H1 (cell line): ENCODE measurements at regions not wholly inside any gene's neighbourhood (a gene's known extent, or its start where the extent isn't known, plus 50 kb on each side); places are given as distances from the start of the nearest gene placed in this dataset.

Experiments
- CTCF ChIA-PET: fragments of 300-600 bp; sonication (Branson Sonifier 250); formaldehyde crosslinking; loops from one replicate; lab custom pipeline; 2021; ENCODE audit not compliant: partially characterized antibody; lab: Charles Lee
- POLR2A ChIA-PET: fragments of 300-600 bp; sonication (Branson Sonifier 250); formaldehyde crosslinking; loops from one replicate; lab custom pipeline; 2021; ENCODE audit warnings: inconsistent platforms; ENCODE audit not compliant: partially characterized antibody; lab: Charles Lee
- DNase-seq, 2 experiments: peaks; one replicate each; pipeline versions ENCODE4 v3.0.0 to v3.0.0-alpha.2; 2010 to 2022; ENCODE audit warnings: low spot score in 2 of 2, low read depth in 1 of 2, mixed read lengths in 1 of 2
- FAIRE-seq: peaks from 2 replicates; lab custom pipeline; 2011; peaks lifted over from hg19 to GRCh38; lab: Jason Lieb, UNC
- H2AFZ ChIP-seq: 2 replicates; pipeline ENCODE4 v1.8.1; 2012; ENCODE audit warnings: low read length, inconsistent platforms
- H2AK5ac ChIP-seq: 2 replicates; pipeline ENCODE4 v1.6.1; 2013; ENCODE audit warnings: low read depth, low read length
- H2BK120ac ChIP-seq: replicated peaks from 2 replicates; pipeline ENCODE3; 2013; ENCODE audit warnings: low read depth, low read length, inconsistent platforms
- H2BK12ac ChIP-seq: 2 replicates; pipeline ENCODE4 v1.6.1; 2013; ENCODE audit warnings: low read depth, low read length
- H2BK15ac ChIP-seq: 2 replicates; pipeline ENCODE4 v1.6.1; 2013; ENCODE audit warnings: low read length
- H2BK20ac ChIP-seq: 2 replicates; pipeline ENCODE4 v1.6.1; 2013; ENCODE audit warnings: low read length
- H2BK5ac ChIP-seq: 2 replicates; pipeline ENCODE4 v1.6.1; 2013; ENCODE audit warnings: low read depth, low read length
- H3K14ac ChIP-seq: 2 replicates; pipeline ENCODE4 v1.6.1; 2013; ENCODE audit warnings: inconsistent platforms; ENCODE audit not compliant: insufficient read length
- H3K18ac ChIP-seq: 2 replicates; pipeline ENCODE4 v1.6.1; 2013; ENCODE audit warnings: low read length; ENCODE audit errors: extremely low read depth
- H3K23ac ChIP-seq: 2 replicates; pipeline ENCODE4 v1.6.1; 2013; ENCODE audit warnings: inconsistent platforms; ENCODE audit not compliant: insufficient read length
- H3K23me2 ChIP-seq: 2 replicates; pipeline ENCODE4 v1.6.1; 2013; ENCODE audit warnings: low read depth, low read length
- H3K27ac ChIP-seq: 2 replicates; pipeline ENCODE4 v1.6.1; 2011; ENCODE audit warnings: low read depth, low read length, inconsistent platforms
- H3K27me3 ChIP-seq, 4 experiments: replicated peaks in 1 of 4; 1 replicate in 1 of 4; 2 replicates in 3 of 4; pipeline versions ENCODE4 v1.6.1 to v1.8.1; 2011 to 2013; ENCODE audit warnings: low read length in 3 of 4, mild to moderate bottlenecking in 3 of 4, inconsistent platforms in 2 of 4, mixed read lengths in 2 of 4, moderate library complexity in 1 of 4; ENCODE audit not compliant: control insufficient read depth in 3 of 4, insufficient read depth in 3 of 4; ENCODE audit errors: extremely low read depth in 1 of 4
- H3K36me3 ChIP-seq, 4 experiments: 2 replicates each; pipeline versions ENCODE4 v1.6.1 to v1.8.1; 2011 to 2013; ENCODE audit warnings: mild to moderate bottlenecking in 4 of 4, low read length in 3 of 4, moderate library complexity in 2 of 4, control low read depth in 1 of 4, inconsistent platforms in 1 of 4; ENCODE audit not compliant: insufficient read depth in 4 of 4, control insufficient read depth in 2 of 4
- H3K4ac ChIP-seq: replicated peaks from 2 replicates; pipeline ENCODE3; 2013; ENCODE audit warnings: low read length, low read depth, mixed read lengths, inconsistent platforms; ENCODE audit not compliant: insufficient read length
- H3K4me1 ChIP-seq, 4 experiments: replicated peaks in 1 of 4; 1 replicate in 1 of 4; 2 replicates in 3 of 4; pipeline versions ENCODE4 v1.6.1 to v1.8.1; 2011 to 2013; ENCODE audit warnings: low read length in 3 of 4, inconsistent platforms in 2 of 4, mixed read lengths in 1 of 4; ENCODE audit not compliant: insufficient read depth in 4 of 4, control insufficient read depth in 3 of 4
- H3K4me2 ChIP-seq, 2 experiments: 2 replicates each; pipeline versions ENCODE4 v1.6.1 to v1.8.1; 2011 to 2013; ENCODE audit warnings: low read depth in 2 of 2, low read length in 2 of 2, control low read depth in 1 of 2, inconsistent platforms in 1 of 2, mild to moderate bottlenecking in 1 of 2; ENCODE audit not compliant: insufficient read depth in 1 of 2
- H3K4me3 ChIP-seq, 4 experiments: fragments of 200-600, 300-600 bp in 1 of 4; sonication (generic), shearing (Covaris generic), sonication (Bioruptor Twin) in 1 of 4; 2 replicates each; pipeline versions ENCODE4 v1.5.1 to v1.8.1; 2011 to 2016; ENCODE audit warnings: low read length in 4 of 4, low read depth in 3 of 4, control low read depth in 2 of 4, inconsistent platforms in 2 of 4, mild to moderate bottlenecking in 2 of 4, mixed read lengths in 1 of 4, moderate library complexity in 1 of 4; ENCODE audit not compliant: insufficient read depth in 2 of 4; ENCODE audit errors: extremely low read depth in 1 of 4
- H3K56ac ChIP-seq: replicated peaks from 2 replicates; pipeline ENCODE3; 2013; ENCODE audit warnings: low read depth, mild to moderate bottlenecking, mixed read lengths, low read length, inconsistent platforms; ENCODE audit not compliant: insufficient read length
- H3K79me1 ChIP-seq: 2 replicates; pipeline ENCODE4 v1.6.1; 2013; ENCODE audit warnings: low read depth, low read length, control low read depth
- H3K79me2 ChIP-seq, 2 experiments: 2 replicates each; pipeline versions ENCODE4 v1.6.1 to v1.8.1; 2012 to 2013; ENCODE audit warnings: low read length in 2 of 2, mild to moderate bottlenecking in 2 of 2, inconsistent platforms in 1 of 2; ENCODE audit not compliant: insufficient read depth in 2 of 2, control insufficient read depth in 1 of 2
- H3K9ac ChIP-seq, 4 experiments: replicated peaks in 1 of 4; 1 replicate in 1 of 4; 2 replicates in 3 of 4; pipeline versions ENCODE4 v1.6.1 to v1.8.1; 2011 to 2013; ENCODE audit warnings: low read depth in 3 of 4, low read length in 3 of 4, control low read depth in 2 of 4, mild to moderate bottlenecking in 2 of 4, moderate library complexity in 2 of 4, inconsistent platforms in 1 of 4; ENCODE audit errors: extremely low read depth in 1 of 4
- H3K9me3 ChIP-seq, 2 experiments: 2 replicates each; pipeline versions ENCODE4 v1.6.1 to v1.8.1; 2012 to 2013; ENCODE audit warnings: mild to moderate bottlenecking in 2 of 2, moderate library complexity in 2 of 2, control low read depth in 1 of 2, inconsistent platforms in 1 of 2, low read depth in 1 of 2, low read length in 1 of 2, mixed read lengths in 1 of 2; ENCODE audit not compliant: insufficient read depth in 2 of 2
- H4K20me1 ChIP-seq, 2 experiments: replicated peaks in 1 of 2; 2 replicates each; pipeline versions ENCODE3 to v1.8.1; 2011 to 2013; ENCODE audit warnings: inconsistent platforms in 2 of 2, low read length in 2 of 2, mild to moderate bottlenecking in 1 of 2; ENCODE audit not compliant: insufficient read depth in 2 of 2, control insufficient read depth in 1 of 2
- H4K5ac ChIP-seq: 2 replicates; pipeline ENCODE4 v1.6.1; 2013; ENCODE audit warnings: low read length, low read depth, mixed read lengths, inconsistent platforms; ENCODE audit not compliant: insufficient read length
- H4K8ac ChIP-seq: 2 replicates; pipeline ENCODE4 v1.8.0; 2013; ENCODE audit warnings: mild to moderate bottlenecking, moderate library complexity, low read length, inconsistent platforms; ENCODE audit not compliant: insufficient read depth; ENCODE audit errors: extremely low read depth
- H4K91ac ChIP-seq: replicated peaks from 2 replicates; pipeline ENCODE3; 2013; ENCODE audit warnings: low read length, mixed read lengths, inconsistent platforms; ENCODE audit not compliant: insufficient read length
- ASH2L ChIP-seq: fragments of 200-600, 300-600 bp; sonication (generic); IDR thresholded peaks from one replicate; pipeline ENCODE4 v1.7.1; 2017; ENCODE audit warnings: low read length
- EGR1 ChIP-seq: IDR thresholded peaks from 2 replicates; pipeline ENCODE4 v1.6.1; 2011; ENCODE audit warnings: low read depth, low read length, borderline replicate concordance
- EP300 ChIP-seq, 2 experiments: IDR thresholded peaks; 1 replicate in 1 of 2; 2 replicates in 1 of 2; pipeline ENCODE4 v1.6.1; 2011 to 2012; ENCODE audit warnings: low read depth in 2 of 2, low read length in 2 of 2, mild to moderate bottlenecking in 2 of 2, borderline replicate concordance in 1 of 2, inconsistent platforms in 1 of 2, moderate library complexity in 1 of 2
- EZH2 ChIP-seq: fragments of 200-600 bp; sonication (generic); IDR thresholded peaks from 2 replicates; pipeline ENCODE4 v1.7.1; 2012; ENCODE audit warnings: low read depth, mild to moderate bottlenecking, moderate library complexity, low read length, inconsistent platforms; ENCODE audit not compliant: severe bottlenecking
- FOSL1 ChIP-seq: IDR thresholded peaks from 2 replicates; pipeline ENCODE4 v1.6.1; 2011; ENCODE audit warnings: mild to moderate bottlenecking, low read depth, low read length, moderate library complexity; ENCODE audit not compliant: insufficient read depth
- GTF2F1 ChIP-seq: IDR thresholded peaks from 2 replicates; pipeline ENCODE4 v1.6.1; 2012; ENCODE audit warnings: low read depth, low read length, improper control_type of control experiment, borderline replicate concordance
- MAX ChIP-seq: IDR thresholded peaks from 2 replicates; pipeline ENCODE4 v1.6.1; 2012; ENCODE audit warnings: inconsistent platforms
- NANOG ChIP-seq: IDR thresholded peaks from 2 replicates; pipeline ENCODE4 v1.6.1; 2011; ENCODE audit warnings: low read length, low read depth, mild to moderate bottlenecking, inconsistent platforms; ENCODE audit not compliant: insufficient read depth, poor library complexity, severe bottlenecking
- SIRT6 ChIP-seq: IDR thresholded peaks from one replicate; pipeline ENCODE4 v1.7.1; 2012; ENCODE audit warnings: low read length, inconsistent platforms
- SP4 ChIP-seq: IDR thresholded peaks from 2 replicates; pipeline ENCODE4 v1.6.1; 2012; ENCODE audit warnings: low read length, inconsistent platforms
- SRF ChIP-seq: IDR thresholded peaks from 2 replicates; pipeline ENCODE4 v1.6.1; 2011; ENCODE audit warnings: mild to moderate bottlenecking, low read depth, low read length, moderate library complexity
- TAF1 ChIP-seq: IDR thresholded peaks from 2 replicates; pipeline ENCODE4 v1.6.1; 2011; ENCODE audit warnings: mild to moderate bottlenecking, low read depth, low read length
- TCF12 ChIP-seq: IDR thresholded peaks from 2 replicates; pipeline ENCODE4 v1.6.1; 2011; ENCODE audit warnings: low read depth, mild to moderate bottlenecking, low read length
- USF2 ChIP-seq: IDR thresholded peaks from 2 replicates; pipeline ENCODE4 v1.6.1; 2011; ENCODE audit warnings: low read length, improper control_type of control experiment
- WGBS, 2 experiments: shearing (Covaris generic) in 1 of 2; methylation state at CpG; one replicate each; pipeline versions ENCODE4 v1.1.6 to v1.1.7; 2013 to 2015; ENCODE audit warnings: low lambda C conversion rate in 2 of 2, mixed read lengths in 2 of 2, inconsistent platforms in 1 of 2, low coverage in 1 of 2, missing lambda C conversion rate in 1 of 2; ENCODE audit not compliant: insufficient replicate concordance in 2 of 2, insufficient coverage in 1 of 2, insufficient read length in 1 of 2; ENCODE audit errors: extremely low coverage in 1 of 2, missing lambda C conversion rate in 1 of 2; 5-methylcytosine and 5-hydroxymethylcytosine counted together

GRCh38 chr2:201955231-201955630, 78.4 kb upstream of the FZD7 start:
- POLR2A ChIA-PET, result interaction anchor here (0.9 to 14.0 kb wide), 5 partner anchors 14 to 76 kb away, joined by 3 to 186 read pairs (median 3); no protein-coding TSS in a partner anchor
- H2AFZ ChIP-seq, result no peak overlapping the region
- no peak overlapping the region for H3K27ac ChIP-seq
- DNase-seq, result no peak
- H3K4me1 ChIP-seq, result peaks cover 2 to 28% (median 15%) of the 10 kb centered on the region in 4 experiments
- no peak overlapping the region for H3K9ac ChIP-seq
- 88% methylated on average over 5 of the region's 5 CpGs; no CpG with 5 or more reads in 1 of the 2 experiments for WGBS, 2 experiments
- no peak overlapping the region for H2BK12ac ChIP-seq
- no peak overlapping the region for H3K4ac ChIP-seq
- no peak overlapping the region for H3K4me2 ChIP-seq
- no peaks in the 10 kb centered on the region for H3K9me3 ChIP-seq
- H4K5ac ChIP-seq, result no peak overlapping the region
- no peaks in the 10 kb centered on the region for H3K27me3 ChIP-seq
- no peak overlapping the region for H4K8ac ChIP-seq
- no peak overlapping the region for H3K18ac ChIP-seq
- H3K79me1 ChIP-seq, result peaks cover 5% of the 10 kb centered on the region; the same call in 1 of the 2 replicates
- H4K91ac ChIP-seq, result no peak overlapping the region
- no peaks in the 10 kb centered on the region for H3K36me3 ChIP-seq
- CTCF ChIA-PET, result interaction anchor here (0.6 to 3.5 kb wide), 5 partner anchors 10 to 108 kb away, joined by 3 to 20 read pairs (median 3); no protein-coding TSS in a partner anchor
- H2BK120ac ChIP-seq, result no peak overlapping the region
- no peak overlapping the region for H3K14ac ChIP-seq
- no peak overlapping the region for H3K4me3 ChIP-seq
- no peak overlapping the region for H3K23ac ChIP-seq
- no peaks in the 10 kb centered on the region; a peak in 1 of 4 replicates for H3K79me2 ChIP-seq
- no peaks in the 10 kb centered on the region for H3K23me2 ChIP-seq
- H2AK5ac ChIP-seq, result no peak overlapping the region
- no peak overlapping the region for H2BK15ac ChIP-seq
- no peak overlapping the region for H2BK20ac ChIP-seq
- no peak for FAIRE-seq
- H2BK5ac ChIP-seq, result no peak overlapping the region
- peaks cover 0 to 2% of the 10 kb centered on the region in 2 experiments for H4K20me1 ChIP-seq
- no peak overlapping the region for H3K56ac ChIP-seq
- TF ChIP-seq TCF12, result no peak
- TF ChIP-seq EZH2, result no peak
- TF ChIP-seq EGR1, result no peak
- no peak for TF ChIP-seq MAX
- no peak for TF ChIP-seq USF2
- no peak for TF ChIP-seq TAF1
- no peak for TF ChIP-seq SRF
- TF ChIP-seq NANOG, result no peak
- no peak for TF ChIP-seq SP4
- no peak for TF ChIP-seq GTF2F1
- no peak for TF ChIP-seq SIRT6
- no peak for TF ChIP-seq FOSL1
- no peak for TF ChIP-seq EP300 (IDR thresholded peaks at IDR 0.05; ENCODE audit: borderline replicate concordance in 1 of 2, low read depth in 2 of 2, low read length in 2 of 2)
- no peak for TF ChIP-seq ASH2L
